ENCODE measurements at regions not wholly inside any gene's neighbourhood (a gene's known extent, or its start where the extent isn't known, plus 50 kb on each side); places are given as distances from the start of the nearest gene placed in this dataset.

- no peak for DNase-seq
Observed at GRCh38 chr15:66906668-66907614, 158.5 kb upstream of the SMAD3 start.

- DNase-seq = no peak
Observed at GRCh38 chr15:66907826-66908743, 157.3 kb upstream of the SMAD3 start.

- no peak for DNase-seq
Observed at GRCh38 chr15:66908744-66909095, 156.7 kb upstream of the SMAD3 start.

DNA sequence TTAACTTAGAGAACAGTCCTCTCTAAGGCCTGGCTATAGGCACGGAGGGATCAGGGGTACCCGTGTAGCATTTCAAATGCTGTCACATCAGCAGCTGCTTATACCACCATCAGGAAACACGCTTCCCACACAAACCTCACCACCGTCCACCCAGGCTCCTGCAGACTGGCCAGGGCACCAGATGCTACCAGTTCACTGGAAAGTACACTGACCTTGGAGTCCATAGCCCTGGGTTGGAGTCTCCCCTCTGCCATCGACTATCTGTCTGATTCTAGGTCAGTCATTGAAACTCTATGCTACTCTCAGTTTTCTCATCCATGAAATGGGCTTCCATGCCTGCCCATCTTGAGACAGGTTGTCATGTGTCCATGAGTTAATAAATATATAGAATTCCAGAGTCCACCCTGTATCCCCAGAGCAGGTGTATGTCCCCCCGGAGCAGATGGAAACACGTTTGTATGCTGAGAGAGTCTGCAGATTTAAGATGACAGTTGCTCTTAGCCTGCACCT, 156.0 kb upstream of the SMAD3 start:
- no peak for DNase-seq

- DNase-seq = no peak
Observed at GRCh38 chr15:66911131-66911700, 154.2 kb upstream of the SMAD3 start.

DNA sequence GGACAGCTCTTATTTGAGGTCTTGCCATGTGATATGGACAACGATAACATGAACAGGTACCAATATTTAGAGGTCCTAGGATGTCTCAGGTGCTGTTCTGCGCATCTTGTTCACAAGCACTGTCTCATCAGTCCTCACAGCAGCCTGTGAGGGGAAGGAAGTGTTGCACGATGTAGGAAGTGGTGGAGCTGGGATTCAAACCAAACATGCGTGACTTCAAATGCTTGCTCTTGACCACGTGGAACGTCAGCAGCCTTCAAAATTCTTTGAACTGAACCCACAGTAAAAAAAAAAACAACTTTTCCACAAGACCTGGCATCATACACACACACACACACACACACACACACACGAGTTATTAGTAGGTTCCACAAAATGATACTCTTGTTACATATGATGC, 153.4 kb upstream of the SMAD3 start:
- peak; percentile 2 for DNase-seq

DNA sequence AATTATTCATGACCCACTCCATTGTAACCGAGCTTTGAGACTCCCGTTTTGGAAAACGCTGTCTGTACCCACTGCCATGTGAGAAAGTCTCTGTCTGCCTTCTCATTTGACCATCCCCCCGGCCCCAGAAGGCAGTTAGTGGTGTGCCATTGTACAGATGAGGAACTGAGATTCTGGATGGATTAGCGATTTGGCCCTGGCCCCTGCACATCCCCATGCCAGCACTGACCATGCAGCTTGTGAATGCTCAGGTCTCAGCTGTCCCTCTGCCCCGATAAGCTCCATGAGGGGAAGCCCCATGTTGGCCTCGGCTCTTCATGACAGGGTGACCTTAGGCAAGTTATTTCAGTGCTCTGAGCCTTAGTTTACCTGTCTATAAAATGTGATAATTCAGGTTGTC, 153.0 kb upstream of the SMAD3 start:
- no peak for DNase-seq

DNA sequence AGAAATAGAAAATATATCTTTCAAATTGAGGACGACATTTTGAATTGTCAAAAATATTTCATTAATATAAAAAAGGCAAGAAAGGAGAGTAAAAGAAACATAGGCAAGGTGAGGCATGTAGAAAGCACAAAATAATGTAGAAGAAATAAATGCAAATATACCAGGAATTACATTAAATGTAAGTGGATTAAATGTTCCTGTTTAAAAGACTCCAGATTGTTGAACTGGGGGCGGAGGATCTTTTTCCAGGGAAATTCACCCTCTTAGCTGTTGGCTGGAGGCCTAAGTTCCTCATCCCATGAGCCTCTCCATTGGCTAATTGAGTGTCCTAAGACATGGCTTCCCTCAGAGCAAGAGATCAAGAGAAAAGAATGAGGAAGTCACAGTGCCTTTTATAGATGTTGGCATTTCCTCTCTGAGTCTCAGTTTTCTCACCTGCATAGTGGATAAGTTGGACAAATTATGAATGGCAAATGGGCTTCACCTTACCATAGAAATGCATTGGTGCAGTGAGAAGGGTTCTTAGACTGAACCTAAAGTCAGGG, 147.4 kb upstream of the SMAD3 start:
- DNase-seq = no peak

- no peak for DNase-seq
Observed at GRCh38 chr15:66919421-66919820, 146.0 kb upstream of the SMAD3 start.

DNA sequence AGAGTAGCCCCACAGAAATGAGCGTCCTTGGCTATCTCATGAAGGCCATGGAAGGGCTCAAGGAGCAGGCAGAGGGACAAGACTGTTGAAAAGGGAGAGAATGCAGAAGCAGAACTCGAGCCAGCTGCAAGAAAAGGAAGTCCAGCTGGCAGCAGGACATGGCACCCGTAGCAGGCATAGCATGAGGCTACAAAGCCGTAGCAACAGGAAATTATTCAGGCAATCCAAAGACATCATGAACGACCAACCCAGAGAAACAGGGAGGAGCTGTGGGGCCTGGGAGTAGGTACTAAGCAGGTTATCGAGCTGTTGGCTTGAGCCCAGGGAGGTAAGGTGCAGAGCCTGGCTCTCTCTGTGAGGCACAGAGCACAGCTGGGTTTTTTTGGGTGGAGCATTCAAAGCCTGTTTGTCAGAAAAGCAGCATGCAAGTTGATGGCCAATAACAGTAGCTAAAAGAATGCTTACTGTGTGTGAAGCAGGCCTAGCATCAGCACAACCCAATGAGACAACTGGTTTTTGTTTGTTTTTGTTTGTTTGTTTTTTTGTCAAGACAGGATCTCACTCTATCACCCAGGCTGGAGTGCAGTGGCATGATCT, 144.0 kb upstream of the SMAD3 start:
- DNase-seq = no peak

DNA sequence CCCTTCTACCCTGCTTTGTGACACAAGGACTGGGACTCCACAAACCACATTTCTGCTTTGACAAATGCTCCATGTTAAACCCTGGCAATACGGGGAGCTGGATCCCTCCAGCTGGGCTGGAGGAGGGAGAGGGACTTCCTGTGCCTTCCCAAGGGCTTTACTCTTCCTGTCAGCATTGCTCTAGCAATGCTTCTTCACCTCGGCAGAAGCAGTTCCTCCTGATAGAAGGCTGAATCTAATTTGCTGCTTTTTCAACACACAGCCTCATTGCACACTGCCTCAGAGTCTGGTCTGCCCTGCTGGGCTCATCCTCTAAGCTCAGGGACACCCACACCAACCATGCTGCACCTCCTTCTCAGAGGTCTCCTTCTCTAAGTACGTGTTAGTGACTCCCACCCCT, 142.8 kb upstream of the SMAD3 start:
- no peak for DNase-seq

GRCh38 chr15:66923438-66923881, 141.9 kb upstream of the SMAD3 start:
- peak; percentile 37 for DNase-seq

DNA sequence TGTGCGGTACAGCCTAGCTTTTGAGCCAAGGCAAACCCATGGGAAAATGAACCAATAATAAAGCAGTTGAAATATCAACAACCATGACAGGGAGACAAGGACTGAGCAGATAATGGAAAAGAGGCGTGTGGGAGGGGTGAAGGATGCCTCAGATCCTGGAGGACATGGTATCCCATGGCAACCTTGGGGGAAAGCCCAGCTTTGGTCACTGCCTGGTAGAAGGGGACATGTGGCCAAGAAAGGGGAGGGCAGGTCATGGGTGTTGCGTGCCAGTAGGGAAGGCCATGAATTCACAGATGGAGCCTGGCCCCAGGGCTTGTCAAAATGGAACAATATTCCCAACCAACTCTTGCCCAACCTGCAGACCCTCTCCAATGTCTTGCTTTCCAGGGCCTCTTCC, 140.5 kb upstream of the SMAD3 start:
- no peak for DNase-seq

DNA sequence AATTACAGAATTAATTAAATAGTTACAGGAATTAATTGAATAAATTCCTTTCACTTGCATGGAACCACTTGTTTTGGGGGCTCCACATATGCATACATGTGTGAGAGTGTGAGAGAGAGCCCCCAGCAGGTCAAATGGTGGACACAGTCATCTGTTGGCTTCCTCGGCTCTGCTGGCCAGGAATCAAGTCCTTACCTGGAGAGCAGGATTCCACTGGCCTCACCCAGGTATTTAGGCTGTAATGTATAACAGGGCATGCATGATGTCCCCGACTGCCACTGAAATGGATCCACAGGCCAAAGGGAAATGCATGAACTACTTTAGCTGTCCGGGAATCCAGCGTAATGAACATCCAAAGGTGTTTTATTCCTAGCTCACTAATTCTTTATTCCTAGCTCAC, 139.7 kb upstream of the SMAD3 start:
- DNase-seq = no peak

GRCh38 chr15:66927201-66928077, 138.0 kb upstream of the SMAD3 start:
- no peak for DNase-seq

GRCh38 chr15:66928101-66928500, 137.3 kb upstream of the SMAD3 start:
- DNase-seq = no peak

DNA sequence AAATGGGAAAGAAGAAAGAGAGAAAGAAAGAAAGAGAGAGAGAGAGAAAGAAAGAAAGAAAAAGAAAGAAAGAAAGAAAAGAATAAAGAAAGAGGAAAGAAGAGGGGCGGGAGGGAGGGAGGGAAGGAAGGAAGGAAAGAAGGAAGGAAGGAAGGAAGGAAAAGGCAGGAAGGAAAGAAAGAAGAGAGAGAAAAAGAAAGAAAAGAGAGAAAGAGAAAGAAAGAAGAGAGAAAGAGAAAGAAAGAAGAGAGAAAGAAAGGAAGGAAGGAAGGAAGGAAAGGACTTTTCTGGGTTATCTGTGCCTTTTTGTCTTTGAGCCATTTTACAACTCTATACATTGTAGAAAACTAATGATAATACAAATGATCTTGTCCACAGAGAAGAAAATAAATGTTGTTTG, 136.6 kb upstream of the SMAD3 start:
- no peak for DNase-seq

DNA sequence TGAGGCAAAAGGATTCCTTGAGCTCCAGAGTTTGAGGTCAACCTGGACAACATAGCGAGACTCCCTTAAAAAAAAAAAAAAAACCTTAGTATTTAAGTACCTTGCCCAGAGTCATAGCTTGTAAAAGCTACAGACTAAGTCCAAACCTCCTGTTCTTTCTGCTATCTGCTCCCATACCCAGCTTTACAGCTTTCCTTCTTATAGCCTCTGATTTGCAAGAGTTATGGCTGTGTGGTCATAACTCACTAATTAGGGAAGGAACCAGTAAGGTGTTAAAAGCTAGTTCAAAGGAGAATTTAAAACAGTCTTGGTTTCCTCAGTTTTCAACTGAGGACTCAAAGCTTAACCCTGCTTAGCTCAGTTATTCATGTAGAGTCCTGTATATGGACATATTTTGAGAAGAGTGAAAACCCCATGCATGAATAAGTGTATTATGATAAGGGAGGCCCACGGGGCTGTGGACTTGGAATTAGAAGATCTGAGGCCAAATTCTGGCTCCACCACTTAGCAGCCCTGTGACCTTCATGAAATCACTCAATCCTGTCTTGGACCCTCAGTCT, 135.5 kb upstream of the SMAD3 start:
- DNase-seq = no peak

DNA sequence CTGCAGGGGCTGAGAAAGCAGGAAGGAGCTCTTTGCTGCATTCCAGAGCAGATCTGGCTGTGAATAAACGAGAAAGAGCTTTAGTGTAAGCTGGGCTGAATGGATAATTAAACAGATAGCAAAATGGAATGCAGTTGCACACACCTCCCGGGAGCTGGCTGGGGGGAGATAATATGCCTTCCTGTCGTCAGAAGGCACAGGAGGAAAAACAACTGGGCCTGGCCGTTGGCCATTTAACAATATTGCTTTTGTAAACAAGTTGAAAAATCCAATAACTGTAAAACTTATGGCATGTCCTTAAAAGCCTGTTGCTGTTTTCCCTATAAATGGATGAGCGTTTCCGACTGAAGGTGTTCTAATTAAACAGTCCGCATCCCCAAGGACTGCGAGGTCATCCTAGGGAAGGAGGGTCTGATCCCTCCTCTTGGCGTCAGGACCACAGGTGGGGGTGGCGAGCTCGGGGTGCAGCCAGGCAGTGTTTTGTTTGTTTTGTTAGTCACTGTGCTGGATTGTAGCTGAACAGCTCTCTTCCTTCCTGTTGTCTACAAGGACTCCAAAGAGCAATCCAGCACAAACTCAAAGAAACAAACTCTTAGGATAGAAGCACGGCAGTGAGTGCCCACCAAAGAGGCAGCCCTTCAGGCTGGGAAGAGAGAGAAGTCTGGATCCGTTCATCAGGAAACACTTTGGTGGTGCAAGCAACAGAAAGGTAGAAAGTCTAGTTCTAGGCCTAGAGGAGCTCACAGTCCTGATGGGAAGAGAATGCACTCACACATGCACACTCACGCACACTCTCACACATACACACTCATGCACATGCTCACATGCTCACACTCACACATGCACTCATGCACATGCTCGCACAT, 133.4 kb upstream of the SMAD3 start:
- no peak for DNase-seq

DNA sequence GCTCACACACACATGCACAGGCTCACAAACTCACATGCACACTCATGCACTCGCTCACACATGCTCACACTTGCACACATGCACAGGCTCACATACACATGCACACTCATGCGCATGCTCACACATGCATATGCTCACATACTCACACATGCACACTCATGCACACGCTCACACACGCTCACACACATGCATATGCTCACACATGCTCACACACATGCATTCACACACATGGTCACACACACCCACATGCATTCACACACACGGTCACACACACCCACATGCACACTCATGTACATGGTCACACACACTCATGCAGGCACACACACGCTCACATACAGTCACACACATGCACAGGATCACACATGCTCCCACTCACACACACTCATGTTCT, 132.8 kb upstream of the SMAD3 start:
- no peak for DNase-seq
